ENCODE measurements at regions not wholly inside any gene's neighbourhood (a gene's known extent, or its start where the extent isn't known, plus 50 kb on each side); places are given as distances from the start of the nearest gene placed in this dataset.

DNA sequence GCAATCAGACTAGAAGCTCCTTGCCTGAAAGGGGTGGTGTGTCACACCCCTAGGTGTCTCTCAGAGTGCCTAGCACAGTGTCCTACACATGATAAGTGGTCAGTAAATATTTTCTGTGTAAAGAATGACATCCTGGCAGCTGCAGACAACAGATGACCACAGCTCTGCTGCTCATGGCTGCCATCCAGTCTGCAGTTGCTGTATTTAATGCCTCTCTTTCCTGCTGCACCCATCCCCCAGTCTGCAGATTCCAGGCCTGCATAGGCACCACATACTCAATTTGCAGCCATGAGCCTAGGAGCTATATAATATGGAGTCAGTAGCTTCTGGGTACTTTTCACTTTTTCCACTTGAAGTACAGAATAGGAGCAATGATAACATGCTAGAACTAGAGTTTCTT, 94.9 kb upstream of the NR4A3 start:
- DNase-seq (ENCODE audit: low read depth in 1 of 2, low spot score in 1 of 2): no peak
- no peak overlapping the region for H3K4me3 ChIP-seq (replicated peaks; ENCODE audit: insufficient read depth, low read length)
- H3K27me3 ChIP-seq (ENCODE audit: insufficient read depth, poor library complexity, severe bottlenecking): no peaks in the 10 kb centered on the region
- TF ChIP-seq SPI1 (IDR thresholded peaks at IDR 0.05; ENCODE audit: borderline replicate concordance, low read depth) (no peak), REST (IDR thresholded peaks at IDR 0.05; ENCODE audit: insufficient replicate concordance, low read depth) (no peak), POLR2AphosphoS5 (IDR thresholded peaks at IDR 0.05; ENCODE audit: low read depth) (no peak), GABPA (IDR thresholded peaks at IDR 0.05; ENCODE audit: low read depth) (no peak)
- TF ChIP-seq, protein P1, sequence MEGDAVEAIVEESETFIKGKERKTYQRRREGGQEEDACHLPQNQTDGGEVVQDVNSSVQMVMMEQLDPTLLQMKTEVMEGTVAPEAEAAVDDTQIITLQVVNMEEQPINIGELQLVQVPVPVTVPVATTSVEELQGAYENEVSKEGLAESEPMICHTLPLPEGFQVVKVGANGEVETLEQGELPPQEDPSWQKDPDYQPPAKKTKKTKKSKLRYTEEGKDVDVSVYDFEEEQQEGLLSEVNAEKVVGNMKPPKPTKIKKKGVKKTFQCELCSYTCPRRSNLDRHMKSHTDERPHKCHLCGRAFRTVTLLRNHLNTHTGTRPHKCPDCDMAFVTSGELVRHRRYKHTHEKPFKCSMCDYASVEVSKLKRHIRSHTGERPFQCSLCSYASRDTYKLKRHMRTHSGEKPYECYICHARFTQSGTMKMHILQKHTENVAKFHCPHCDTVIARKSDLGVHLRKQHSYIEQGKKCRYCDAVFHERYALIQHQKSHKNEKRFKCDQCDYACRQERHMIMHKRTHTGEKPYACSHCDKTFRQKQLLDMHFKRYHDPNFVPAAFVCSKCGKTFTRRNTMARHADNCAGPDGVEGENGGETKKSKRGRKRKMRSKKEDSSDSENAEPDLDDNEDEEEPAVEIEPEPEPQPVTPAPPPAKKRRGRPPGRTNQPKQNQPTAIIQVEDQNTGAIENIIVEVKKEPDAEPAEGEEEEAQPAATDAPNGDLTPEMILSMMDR (IDR thresholded peaks at IDR 0.05; ENCODE audit: insufficient read depth, low read length): no peak
- no peak overlapping the region for H3K27ac ChIP-seq (replicated peaks)

DNA sequence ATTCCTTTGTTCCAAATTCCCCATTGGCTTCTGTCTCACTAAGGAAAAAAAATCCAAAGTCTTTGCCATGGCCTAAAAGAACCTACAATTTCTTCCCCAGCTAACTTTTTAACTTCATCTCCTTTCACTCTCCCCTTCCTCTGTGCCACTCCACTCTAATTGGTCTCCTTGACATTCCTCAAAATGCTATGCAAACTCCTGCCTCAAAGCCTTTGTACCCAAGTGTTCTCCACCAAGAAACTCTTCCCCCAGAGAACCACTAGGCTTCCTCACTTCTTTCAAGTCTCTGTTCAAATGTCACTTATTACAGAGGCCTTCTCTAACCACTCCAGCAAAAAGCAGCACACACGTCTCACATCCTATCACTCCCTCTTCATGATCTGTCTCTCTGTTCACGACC, 91.6 kb upstream of the NR4A3 start:
- no peak for DNase-seq (ENCODE audit: low read depth in 1 of 2, low spot score in 1 of 2)

DNA sequence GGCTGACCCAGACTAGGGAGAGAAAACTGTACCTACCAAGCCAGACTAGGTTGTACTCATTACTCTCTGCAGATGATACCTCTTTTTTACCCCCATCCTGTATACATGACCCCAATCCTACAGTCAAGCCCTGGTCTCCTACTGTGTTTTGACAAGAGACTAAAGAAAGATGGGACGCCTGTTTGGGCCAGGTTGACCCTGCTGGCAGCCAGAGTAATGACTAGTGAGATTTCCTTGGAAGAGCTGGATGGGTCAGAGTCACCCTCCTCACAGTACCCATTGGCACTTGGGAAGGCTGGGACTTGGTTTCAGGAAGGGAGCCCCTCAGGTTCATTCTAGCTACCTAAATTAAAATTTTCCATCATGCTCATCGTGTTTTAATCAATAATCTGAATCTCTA, 89.7 kb upstream of the NR4A3 start:
- TF ChIP-seq POLR2AphosphoS5 (IDR thresholded peaks at IDR 0.05; ENCODE audit: low read depth): no peak
- TF ChIP-seq SPI1 (IDR thresholded peaks at IDR 0.05; ENCODE audit: borderline replicate concordance, low read depth): no peak
- no peak for TF ChIP-seq GABPA (IDR thresholded peaks at IDR 0.05; ENCODE audit: low read depth)
- TF ChIP-seq, protein P1 (IDR thresholded peaks at IDR 0.05; ENCODE audit: insufficient read depth, low read length): no peak
- no peak for TF ChIP-seq REST (IDR thresholded peaks at IDR 0.05; ENCODE audit: insufficient replicate concordance, low read depth)
- Histone ChIP-seq H3K27me3 (ENCODE audit: insufficient read depth, poor library complexity, severe bottlenecking) (no peaks in the 10 kb centered on the region), H3K27ac (replicated peaks) (no peak overlapping the region), H3K4me3 (replicated peaks; ENCODE audit: insufficient read depth, low read length) (no peak overlapping the region)
- no peak for DNase-seq (ENCODE audit: low read depth in 1 of 2, low spot score in 1 of 2)

More for the DNA sequence above, 91.6 kb upstream of the NR4A3 start:
- H3K4me3 ChIP-seq (replicated peaks; ENCODE audit: insufficient read depth, low read length): no peak overlapping the region
- H3K27ac ChIP-seq (replicated peaks): no peak overlapping the region
- no peak for TF ChIP-seq POLR2AphosphoS5 (IDR thresholded peaks at IDR 0.05; ENCODE audit: low read depth)
- TF ChIP-seq SPI1 (IDR thresholded peaks at IDR 0.05; ENCODE audit: borderline replicate concordance, low read depth): no peak
- no peak for TF ChIP-seq REST (IDR thresholded peaks at IDR 0.05; ENCODE audit: insufficient replicate concordance, low read depth)
- TF ChIP-seq GABPA (IDR thresholded peaks at IDR 0.05; ENCODE audit: low read depth): no peak
- TF ChIP-seq, protein P1 (IDR thresholded peaks at IDR 0.05; ENCODE audit: insufficient read depth, low read length): no peak
- H3K27me3 ChIP-seq (ENCODE audit: insufficient read depth, poor library complexity, severe bottlenecking): no peaks in the 10 kb centered on the region

Data from HL-60 (cell line).